ENCODE measurements at regions not wholly inside any gene's neighbourhood (a gene's known extent, or its start where the extent isn't known, plus 50 kb on each side); places are given as distances from the start of the nearest gene placed in this dataset.

DNA sequence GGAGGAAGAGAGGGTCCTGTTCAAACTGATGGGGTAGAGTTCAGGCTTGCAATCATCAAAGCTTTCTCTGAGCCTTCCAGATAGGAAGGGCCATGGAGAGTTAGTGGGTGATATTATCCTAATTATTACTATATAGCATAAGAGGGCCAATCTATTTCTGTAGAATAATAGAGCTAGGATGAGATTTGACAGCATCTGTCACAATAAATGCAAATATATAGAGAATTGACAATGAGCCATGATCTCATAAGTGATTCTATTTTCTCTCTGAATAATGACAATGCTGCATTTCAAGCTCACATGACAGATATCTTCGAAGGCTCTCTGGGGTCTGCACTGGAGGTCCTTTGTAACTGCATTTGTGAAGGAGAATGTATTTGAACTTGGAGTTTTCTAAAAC, 521.9 kb upstream of the CELF4 start:
- Histone ChIP-seq H3K27me3 (replicated peaks in 2 of 5; ENCODE audit: control insufficient read depth in 4 of 5, insufficient read depth in 5 of 5, low read length in 4 of 5) (no peaks in the 10 kb centered on the region), H3K36me3 (ENCODE audit: control insufficient read depth in 4 of 4, insufficient read depth in 4 of 4, low read length in 3 of 4) (no peaks in the 10 kb centered on the region), H3K9me3 (ENCODE audit: control extremely low read depth in 1 of 5, control insufficient read depth in 4 of 5, insufficient read depth in 2 of 5, low read depth in 1 of 5, low read length in 4 of 5) (no peaks in the 10 kb centered on the region), H3K4me3 (ENCODE audit: control insufficient read depth in 1 of 7, extremely low read depth in 1 of 7, insufficient read depth in 4 of 7, low read depth in 2 of 7, low read length in 6 of 7) (no peak overlapping the region), H3K4me1 (ENCODE audit: control extremely low read depth in 1 of 4, control insufficient read depth in 4 of 4, insufficient read depth in 4 of 4, low read length in 3 of 4) (no peaks in the 10 kb centered on the region), H3K27ac (ENCODE audit: insufficient read depth in 1 of 2, low read depth in 1 of 2, low read length in 2 of 2, poor library complexity in 1 of 2, severe bottlenecking in 2 of 2) (no peak overlapping the region)
- POLR2A ChIA-PET = no interaction called here
- no CpG with 5 or more reads among the region's 1 CpG for WGBS (ENCODE audit: insufficient coverage)
- DNase-seq = no peak
- CTCF ChIA-PET = no interaction called here

DNA sequence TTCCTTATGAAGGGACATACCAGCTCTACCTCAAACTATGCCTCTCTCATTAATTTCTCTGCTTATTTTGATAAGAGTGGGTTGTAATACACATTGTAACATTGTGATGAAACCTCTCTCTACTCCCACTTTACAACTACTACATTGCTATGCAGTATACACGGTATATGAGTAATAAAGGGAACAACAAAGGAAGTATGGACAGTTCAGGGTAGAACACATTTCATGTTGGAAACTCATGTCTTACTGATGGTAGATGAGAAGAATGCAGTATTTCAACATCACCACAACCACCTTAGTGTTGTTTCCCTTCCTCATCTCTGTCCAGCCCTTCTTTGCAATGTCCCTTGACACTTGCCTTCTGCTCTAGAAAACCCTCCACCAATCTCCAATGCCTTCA, 515.9 kb upstream of the CELF4 start:
- Histone ChIP-seq H3K27me3 (replicated peaks in 2 of 5; ENCODE audit: control insufficient read depth in 4 of 5, insufficient read depth in 5 of 5, low read length in 4 of 5) (no peaks in the 10 kb centered on the region), H3K4me3 (ENCODE audit: control insufficient read depth in 1 of 7, extremely low read depth in 1 of 7, insufficient read depth in 4 of 7, low read depth in 2 of 7, low read length in 6 of 7) (no peak overlapping the region), H3K36me3 (ENCODE audit: control insufficient read depth in 4 of 4, insufficient read depth in 4 of 4, low read length in 3 of 4) (no peaks in the 10 kb centered on the region), H3K4me1 (ENCODE audit: control extremely low read depth in 1 of 4, control insufficient read depth in 4 of 4, insufficient read depth in 4 of 4, low read length in 3 of 4) (no peaks in the 10 kb centered on the region), H3K27ac (ENCODE audit: insufficient read depth in 1 of 2, low read depth in 1 of 2, low read length in 2 of 2, poor library complexity in 1 of 2, severe bottlenecking in 2 of 2) (no peak overlapping the region), H3K9me3 (ENCODE audit: control extremely low read depth in 1 of 5, control insufficient read depth in 4 of 5, insufficient read depth in 2 of 5, low read depth in 1 of 5, low read length in 4 of 5) (no peaks in the 10 kb centered on the region)
- no peak for DNase-seq
- CTCF ChIA-PET = no interaction called here
- POLR2A ChIA-PET = no interaction called here
- WGBS (ENCODE audit: insufficient coverage) = no CpG with 5 or more reads among the region's 1 CpG

DNA sequence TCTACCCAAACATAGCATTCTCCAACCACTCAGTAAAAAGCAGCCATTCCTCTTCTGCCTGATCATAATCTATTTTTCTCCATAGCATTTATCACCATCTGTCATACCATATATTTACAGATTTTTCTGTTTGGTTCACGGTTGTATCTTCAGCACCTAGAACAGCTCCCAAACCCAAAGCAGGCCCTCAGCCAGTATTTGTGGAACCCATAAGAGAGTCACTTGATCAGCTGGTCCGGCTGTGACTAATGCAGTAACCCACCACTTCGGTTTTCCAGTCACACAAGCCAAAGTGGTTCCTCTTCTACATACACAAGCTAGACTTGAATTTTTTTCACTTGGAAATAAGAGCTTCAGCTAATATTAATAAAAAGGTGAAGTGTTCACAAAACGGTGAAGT, 511.6 kb upstream of the CELF4 start:
- 70% methylated on average over 2 of the region's 4 CpGs for WGBS (ENCODE audit: insufficient coverage)
- H3K4me1 ChIP-seq (ENCODE audit: control extremely low read depth in 1 of 4, control insufficient read depth in 4 of 4, insufficient read depth in 4 of 4, low read length in 3 of 4) = no peaks in the 10 kb centered on the region
- H3K27ac ChIP-seq (ENCODE audit: insufficient read depth in 1 of 2, low read depth in 1 of 2, low read length in 2 of 2, poor library complexity in 1 of 2, severe bottlenecking in 2 of 2) = no peak overlapping the region
- peak; percentile 9 to 62 (median 60) for DNase-seq
- ChIA-PET POLR2A (no interaction called here), CTCF (no interaction called here)
- no peak overlapping the region for H3K4me3 ChIP-seq (ENCODE audit: control insufficient read depth in 1 of 7, extremely low read depth in 1 of 7, insufficient read depth in 4 of 7, low read depth in 2 of 7, low read length in 6 of 7)
- H3K27me3 ChIP-seq (replicated peaks in 2 of 5; ENCODE audit: control insufficient read depth in 4 of 5, insufficient read depth in 5 of 5, low read length in 4 of 5) = no peaks in the 10 kb centered on the region
- no peaks in the 10 kb centered on the region for H3K9me3 ChIP-seq (ENCODE audit: control extremely low read depth in 1 of 5, control insufficient read depth in 4 of 5, insufficient read depth in 2 of 5, low read depth in 1 of 5, low read length in 4 of 5)
- H3K36me3 ChIP-seq (ENCODE audit: control insufficient read depth in 4 of 4, insufficient read depth in 4 of 4, low read length in 3 of 4) = no peaks in the 10 kb centered on the region

DNA sequence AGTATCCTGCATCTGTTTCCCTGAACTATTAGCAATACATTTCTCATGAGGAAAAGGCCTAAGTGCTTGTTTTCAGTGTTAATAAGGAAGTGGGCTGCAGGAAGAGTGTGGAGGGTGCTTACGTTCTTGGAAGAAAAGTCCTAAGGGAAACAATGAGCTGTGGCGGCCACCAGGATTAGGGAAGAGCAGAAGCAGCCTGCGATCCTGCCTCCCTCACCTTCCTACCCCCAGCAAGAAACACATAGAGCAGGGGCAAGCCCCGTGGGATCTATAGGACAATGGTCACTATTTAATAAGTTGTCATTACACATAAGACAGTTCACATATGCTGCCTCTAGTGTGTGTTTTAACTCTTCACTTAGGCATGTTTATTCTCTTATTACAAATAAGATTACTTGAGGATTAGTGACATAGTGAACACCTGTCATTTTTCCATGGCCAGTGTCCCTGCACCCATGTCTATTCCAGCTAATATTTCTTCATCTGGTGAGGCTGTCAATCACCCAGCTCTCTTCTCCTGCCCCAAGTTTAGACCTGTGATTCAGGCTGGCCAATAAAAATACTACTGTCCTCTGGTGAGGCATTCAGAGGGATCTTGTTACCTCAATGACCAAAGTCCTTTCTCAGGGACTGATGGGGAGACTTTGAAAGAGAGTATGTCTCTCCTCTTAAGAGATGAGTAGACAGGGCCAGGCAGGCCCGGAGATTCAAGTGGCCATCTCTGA, 510.9 kb upstream of the CELF4 start:
- Histone ChIP-seq H3K9me3 (ENCODE audit: control extremely low read depth in 1 of 5, control insufficient read depth in 4 of 5, insufficient read depth in 2 of 5, low read depth in 1 of 5, low read length in 4 of 5) (no peaks in the 10 kb centered on the region), H3K27ac (ENCODE audit: insufficient read depth in 1 of 2, low read depth in 1 of 2, low read length in 2 of 2, poor library complexity in 1 of 2, severe bottlenecking in 2 of 2) (no peak overlapping the region), H3K36me3 (ENCODE audit: control insufficient read depth in 4 of 4, insufficient read depth in 4 of 4, low read length in 3 of 4) (no peaks in the 10 kb centered on the region), H3K4me3 (ENCODE audit: control insufficient read depth in 1 of 7, extremely low read depth in 1 of 7, insufficient read depth in 4 of 7, low read depth in 2 of 7, low read length in 6 of 7) (no peak overlapping the region), H3K27me3 (replicated peaks in 2 of 5; ENCODE audit: control insufficient read depth in 4 of 5, insufficient read depth in 5 of 5, low read length in 4 of 5) (no peaks in the 10 kb centered on the region), H3K4me1 (ENCODE audit: control extremely low read depth in 1 of 4, control insufficient read depth in 4 of 4, insufficient read depth in 4 of 4, low read length in 3 of 4) (no peaks in the 10 kb centered on the region)
- DNase-seq = no peak
- 100% methylated on average over 1 of the region's 5 CpGs for WGBS (ENCODE audit: insufficient coverage)
- ChIA-PET CTCF (no interaction called here), POLR2A (no interaction called here)

DNA sequence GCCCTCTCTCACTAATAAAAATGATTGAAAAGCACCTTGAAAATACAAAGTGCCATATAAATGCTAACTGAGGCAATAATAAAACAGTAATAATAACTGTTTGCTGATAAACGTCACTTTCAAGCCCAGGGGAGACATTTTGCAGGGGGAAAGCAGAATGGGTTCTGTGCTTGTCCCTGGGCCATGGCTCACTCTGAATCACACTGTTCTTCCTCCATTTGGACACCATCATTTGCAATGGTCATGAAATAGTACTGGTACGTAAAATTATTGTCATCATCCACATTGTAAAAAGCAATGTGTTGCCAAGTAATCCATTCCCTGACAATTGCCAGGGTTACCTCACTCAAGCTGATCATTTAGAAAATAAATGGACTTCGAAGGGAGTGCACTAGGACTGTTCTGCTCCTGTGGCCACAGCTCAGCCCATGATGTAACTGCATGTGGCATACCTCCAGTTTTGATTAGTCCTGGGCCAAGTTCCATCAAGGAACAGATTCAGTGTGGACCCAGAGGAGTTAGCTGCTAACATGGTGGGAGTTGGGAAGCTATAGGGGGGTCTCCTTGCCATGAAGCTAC, 508.8 kb upstream of the CELF4 start:
- DNase-seq = no peak
- 100% methylated on average over 1 of the region's 3 CpGs for WGBS (ENCODE audit: insufficient coverage)
- Histone ChIP-seq H3K36me3 (ENCODE audit: control insufficient read depth in 4 of 4, insufficient read depth in 4 of 4, low read length in 3 of 4) (no peaks in the 10 kb centered on the region), H3K27me3 (replicated peaks in 2 of 5; ENCODE audit: control insufficient read depth in 4 of 5, insufficient read depth in 5 of 5, low read length in 4 of 5) (no peaks in the 10 kb centered on the region), H3K27ac (ENCODE audit: insufficient read depth in 1 of 2, low read depth in 1 of 2, low read length in 2 of 2, poor library complexity in 1 of 2, severe bottlenecking in 2 of 2) (no peak overlapping the region), H3K9me3 (ENCODE audit: control extremely low read depth in 1 of 5, control insufficient read depth in 4 of 5, insufficient read depth in 2 of 5, low read depth in 1 of 5, low read length in 4 of 5) (no peaks in the 10 kb centered on the region), H3K4me1 (ENCODE audit: control extremely low read depth in 1 of 4, control insufficient read depth in 4 of 4, insufficient read depth in 4 of 4, low read length in 3 of 4) (no peaks in the 10 kb centered on the region), H3K4me3 (ENCODE audit: control insufficient read depth in 1 of 7, extremely low read depth in 1 of 7, insufficient read depth in 4 of 7, low read depth in 2 of 7, low read length in 6 of 7) (no peak overlapping the region)
- POLR2A ChIA-PET = no interaction called here
- CTCF ChIA-PET = no interaction called here

DNA sequence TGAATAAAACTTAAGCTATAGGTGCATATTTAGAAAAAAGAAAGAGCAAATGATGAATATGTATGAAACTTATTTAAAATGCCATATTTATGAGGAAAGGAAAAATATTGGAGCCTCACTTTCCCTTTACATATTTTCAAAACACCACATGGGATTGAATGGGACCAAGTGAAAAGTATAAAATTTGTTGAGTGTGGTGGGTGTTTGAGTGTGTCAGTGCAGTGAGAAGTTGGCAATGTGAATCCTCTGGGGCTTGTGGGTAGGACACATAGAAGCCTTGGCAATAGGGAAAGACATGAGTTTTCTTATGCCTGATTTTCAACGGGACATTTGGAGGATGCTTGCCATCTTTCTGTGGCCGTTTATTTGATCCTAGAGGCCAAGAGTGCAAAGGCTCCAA, 502.2 kb upstream of the CELF4 start:
- WGBS (ENCODE audit: insufficient coverage) = 100% methylated on average over 2 of the region's 2 CpGs
- Histone ChIP-seq H3K4me1 (ENCODE audit: control extremely low read depth in 1 of 4, control insufficient read depth in 4 of 4, insufficient read depth in 4 of 4, low read length in 3 of 4) (no peaks in the 10 kb centered on the region), H3K27me3 (replicated peaks in 2 of 5; ENCODE audit: control insufficient read depth in 4 of 5, insufficient read depth in 5 of 5, low read length in 4 of 5) (no peaks in the 10 kb centered on the region), H3K36me3 (ENCODE audit: control insufficient read depth in 4 of 4, insufficient read depth in 4 of 4, low read length in 3 of 4) (no peaks in the 10 kb centered on the region), H3K4me3 (ENCODE audit: control insufficient read depth in 1 of 7, extremely low read depth in 1 of 7, insufficient read depth in 4 of 7, low read depth in 2 of 7, low read length in 6 of 7) (no peak overlapping the region), H3K27ac (ENCODE audit: insufficient read depth in 1 of 2, low read depth in 1 of 2, low read length in 2 of 2, poor library complexity in 1 of 2, severe bottlenecking in 2 of 2) (no peak overlapping the region), H3K9me3 (ENCODE audit: control extremely low read depth in 1 of 5, control insufficient read depth in 4 of 5, insufficient read depth in 2 of 5, low read depth in 1 of 5, low read length in 4 of 5) (no peaks in the 10 kb centered on the region)
- POLR2A ChIA-PET = no interaction called here
- CTCF ChIA-PET = no interaction called here
- DNase-seq = no peak

GRCh38 chr18:38067086-38067485, 501.5 kb upstream of the CELF4 start:
- no peaks in the 10 kb centered on the region for H3K27me3 ChIP-seq (replicated peaks in 2 of 5; ENCODE audit: control insufficient read depth in 4 of 5, insufficient read depth in 5 of 5, low read length in 4 of 5)
- CTCF ChIA-PET = no interaction called here
- no peaks in the 10 kb centered on the region for H3K9me3 ChIP-seq (ENCODE audit: control extremely low read depth in 1 of 5, control insufficient read depth in 4 of 5, insufficient read depth in 2 of 5, low read depth in 1 of 5, low read length in 4 of 5)
- no CpG with 5 or more reads among the region's 1 CpG for WGBS (ENCODE audit: insufficient coverage)
- no peaks in the 10 kb centered on the region for H3K36me3 ChIP-seq (ENCODE audit: control insufficient read depth in 4 of 4, insufficient read depth in 4 of 4, low read length in 3 of 4)
- H3K4me1 ChIP-seq (ENCODE audit: control extremely low read depth in 1 of 4, control insufficient read depth in 4 of 4, insufficient read depth in 4 of 4, low read length in 3 of 4) = no peaks in the 10 kb centered on the region
- H3K27ac ChIP-seq (ENCODE audit: insufficient read depth in 1 of 2, low read depth in 1 of 2, low read length in 2 of 2, poor library complexity in 1 of 2, severe bottlenecking in 2 of 2) = no peak overlapping the region
- POLR2A ChIA-PET = no interaction called here
- H3K4me3 ChIP-seq (ENCODE audit: control insufficient read depth in 1 of 7, extremely low read depth in 1 of 7, insufficient read depth in 4 of 7, low read depth in 2 of 7, low read length in 6 of 7) = no peak overlapping the region
- DNase-seq = no peak
